ENCODE measurements at regions not wholly inside any gene's neighbourhood (a gene's known extent, or its start where the extent isn't known, plus 50 kb on each side); places are given as distances from the start of the nearest gene placed in this dataset.
"Not testable (repeated sequence)": the region's sequence is repeated elsewhere in the genome, so short reads cannot be mapped to it uniquely, and the experiment has no call there.

DNA sequence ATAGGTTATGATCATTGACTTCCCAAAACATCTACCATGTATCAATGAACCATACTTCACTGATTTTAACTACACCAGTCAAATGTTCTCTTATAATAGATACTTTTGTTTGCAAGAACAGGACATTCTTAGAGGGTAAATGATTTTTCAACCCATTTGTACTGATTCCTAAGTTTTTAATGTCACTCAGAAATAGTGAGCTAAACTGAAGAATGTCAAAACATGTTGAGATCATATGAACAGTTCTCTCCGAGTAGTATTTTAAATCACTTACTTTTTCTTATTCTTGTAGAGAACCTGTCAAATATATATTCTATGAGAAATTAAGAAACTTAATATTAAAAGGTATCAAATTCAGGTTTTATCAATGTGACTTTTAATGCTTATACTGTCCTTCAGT is 1362.9 kb upstream of the SLC39A10 start:
- DNase-seq (ENCODE audit: low spot score) = no peak
- TF ChIP-seq, protein P1, sequence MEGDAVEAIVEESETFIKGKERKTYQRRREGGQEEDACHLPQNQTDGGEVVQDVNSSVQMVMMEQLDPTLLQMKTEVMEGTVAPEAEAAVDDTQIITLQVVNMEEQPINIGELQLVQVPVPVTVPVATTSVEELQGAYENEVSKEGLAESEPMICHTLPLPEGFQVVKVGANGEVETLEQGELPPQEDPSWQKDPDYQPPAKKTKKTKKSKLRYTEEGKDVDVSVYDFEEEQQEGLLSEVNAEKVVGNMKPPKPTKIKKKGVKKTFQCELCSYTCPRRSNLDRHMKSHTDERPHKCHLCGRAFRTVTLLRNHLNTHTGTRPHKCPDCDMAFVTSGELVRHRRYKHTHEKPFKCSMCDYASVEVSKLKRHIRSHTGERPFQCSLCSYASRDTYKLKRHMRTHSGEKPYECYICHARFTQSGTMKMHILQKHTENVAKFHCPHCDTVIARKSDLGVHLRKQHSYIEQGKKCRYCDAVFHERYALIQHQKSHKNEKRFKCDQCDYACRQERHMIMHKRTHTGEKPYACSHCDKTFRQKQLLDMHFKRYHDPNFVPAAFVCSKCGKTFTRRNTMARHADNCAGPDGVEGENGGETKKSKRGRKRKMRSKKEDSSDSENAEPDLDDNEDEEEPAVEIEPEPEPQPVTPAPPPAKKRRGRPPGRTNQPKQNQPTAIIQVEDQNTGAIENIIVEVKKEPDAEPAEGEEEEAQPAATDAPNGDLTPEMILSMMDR (IDR thresholded peaks at IDR 0.05; ENCODE audit: extremely low read depth, missing control alignments) = no peak

DNA sequence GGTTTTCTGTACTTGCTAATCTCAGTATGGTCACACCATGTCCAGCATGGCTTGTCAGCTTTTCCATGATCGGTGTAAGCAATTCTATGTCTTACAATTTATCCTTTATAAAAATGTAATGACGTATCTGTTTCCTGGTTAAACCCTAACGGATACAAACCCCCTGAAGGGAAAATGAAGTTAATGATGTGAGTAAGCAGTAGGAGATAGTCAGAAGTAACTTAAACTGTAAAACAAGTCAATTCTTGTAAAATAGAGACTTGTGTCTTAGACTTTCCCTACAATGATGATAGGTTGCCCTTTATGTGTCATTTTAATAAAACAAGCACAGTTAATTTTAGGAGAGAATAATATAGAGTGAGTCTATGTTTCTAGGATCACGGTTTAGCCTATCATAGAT is 1365.9 kb upstream of the SLC39A10 start:
- TF ChIP-seq, protein P1 (IDR thresholded peaks at IDR 0.05; ENCODE audit: extremely low read depth, missing control alignments) = no peak
- DNase-seq (ENCODE audit: low spot score) = no peak

DNA sequence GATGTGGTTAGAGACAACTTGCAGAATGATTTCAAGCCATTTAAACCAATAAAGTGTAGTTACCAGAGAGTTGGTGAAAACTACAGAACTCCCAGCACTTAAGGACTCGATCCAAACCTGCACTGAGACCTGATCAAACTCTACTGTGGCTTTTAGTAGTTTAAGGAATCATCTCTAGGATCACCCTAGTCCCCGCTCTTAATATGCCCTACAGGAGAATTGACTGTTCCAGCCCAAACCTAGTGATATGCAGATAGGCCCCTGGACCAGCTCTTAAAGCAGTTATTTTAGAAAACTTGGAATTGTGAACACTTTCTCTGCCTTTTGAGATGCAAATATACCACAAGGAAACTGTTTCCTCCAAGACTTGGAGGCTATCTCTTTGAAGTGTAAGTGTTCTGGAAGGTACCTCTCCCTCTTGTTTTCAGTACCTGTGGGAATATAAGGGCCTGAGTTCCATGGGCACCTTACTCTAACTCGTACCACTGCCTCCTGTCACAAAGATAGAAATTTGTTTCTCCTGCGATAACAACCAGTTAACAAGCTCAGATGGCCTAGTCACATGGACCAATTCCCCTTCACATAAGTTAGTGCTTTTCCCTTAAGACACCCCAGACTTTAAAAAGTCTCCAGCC is 1367.2 kb upstream of the SLC39A10 start:
- no peak for DNase-seq (ENCODE audit: low spot score)
- TF ChIP-seq, protein P1 (IDR thresholded peaks at IDR 0.05; ENCODE audit: extremely low read depth, missing control alignments) = no peak

DNA sequence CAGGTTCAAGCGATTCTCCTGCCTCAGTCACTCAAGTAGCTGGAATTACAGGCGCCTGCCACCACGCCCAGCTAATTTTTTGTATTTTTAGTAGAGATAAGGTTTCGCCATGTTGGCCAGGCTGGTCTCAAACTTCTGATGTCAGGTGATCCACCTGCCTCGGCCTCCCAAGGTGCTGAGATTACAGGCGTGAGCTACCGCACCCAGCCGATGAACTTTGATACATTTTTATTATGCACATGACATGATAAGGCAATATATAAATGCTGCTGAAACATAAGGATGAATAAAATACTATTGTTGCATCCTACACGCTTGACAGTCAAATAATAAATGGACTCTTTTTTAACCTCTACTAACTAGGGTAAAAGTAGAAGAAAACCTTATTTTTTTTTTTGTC is 1380.4 kb upstream of the SLC39A10 start:
- not testable (repeated sequence) for DNase-seq (ENCODE audit: low spot score)

DNA sequence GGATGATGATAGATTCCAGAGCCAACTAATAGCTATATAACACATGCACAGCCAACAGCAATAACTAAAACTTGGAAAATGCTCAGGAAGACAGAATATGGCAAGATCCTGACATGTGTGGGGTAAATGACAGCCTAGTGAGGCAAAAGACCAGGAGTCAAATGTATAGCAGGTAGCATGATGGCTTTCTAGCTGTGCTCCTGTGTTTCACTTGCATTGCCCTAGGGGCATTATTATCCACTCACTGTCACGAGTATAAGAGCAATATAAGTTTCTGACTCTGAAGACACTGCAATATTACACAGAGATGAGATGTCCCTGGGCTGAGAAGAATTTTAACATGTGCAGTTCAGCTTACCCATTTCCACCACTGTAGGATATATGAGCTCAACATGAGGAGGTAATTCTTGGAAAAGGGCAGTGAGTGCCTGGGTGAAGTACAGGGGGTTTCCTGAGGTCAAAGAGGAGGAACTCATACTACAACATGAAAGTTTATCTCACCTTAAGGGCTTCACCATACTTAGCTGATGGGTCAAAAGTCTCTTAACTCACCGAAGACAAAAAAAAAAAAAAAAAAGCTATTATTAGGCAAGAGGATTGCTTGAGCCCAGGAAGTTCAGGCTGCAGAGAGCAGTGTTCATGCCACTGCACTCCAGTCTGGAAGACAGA is 1385.6 kb upstream of the SLC39A10 start:
- DNase-seq (ENCODE audit: low spot score) = no peak

DNA sequence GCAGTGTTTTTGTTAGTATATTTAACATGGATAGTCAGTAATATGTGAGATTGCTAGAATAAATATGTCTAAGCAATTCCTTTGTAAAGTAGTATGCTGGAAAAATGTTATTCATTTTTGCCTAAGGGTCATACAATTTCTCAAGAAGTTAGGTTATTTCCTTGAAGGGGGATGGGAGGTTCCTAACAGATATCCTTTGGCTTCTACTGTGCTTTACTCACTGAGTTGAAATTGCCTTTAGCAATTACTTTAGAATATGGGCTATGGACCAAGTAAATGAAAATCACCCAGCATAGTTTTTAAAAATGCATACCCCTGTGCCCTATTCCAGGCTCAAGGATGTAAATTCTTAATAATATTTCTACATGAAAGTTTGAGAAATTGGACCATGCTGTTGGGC is 1386.4 kb upstream of the SLC39A10 start:
- TF ChIP-seq, protein P1 (IDR thresholded peaks at IDR 0.05; ENCODE audit: extremely low read depth, missing control alignments) = no peak
- no peak for DNase-seq (ENCODE audit: low spot score)

More for the DNA sequence above, 1385.6 kb upstream of the SLC39A10 start:
- TF ChIP-seq, protein P1 (IDR thresholded peaks at IDR 0.05; ENCODE audit: extremely low read depth, missing control alignments) = no peak

DNA sequence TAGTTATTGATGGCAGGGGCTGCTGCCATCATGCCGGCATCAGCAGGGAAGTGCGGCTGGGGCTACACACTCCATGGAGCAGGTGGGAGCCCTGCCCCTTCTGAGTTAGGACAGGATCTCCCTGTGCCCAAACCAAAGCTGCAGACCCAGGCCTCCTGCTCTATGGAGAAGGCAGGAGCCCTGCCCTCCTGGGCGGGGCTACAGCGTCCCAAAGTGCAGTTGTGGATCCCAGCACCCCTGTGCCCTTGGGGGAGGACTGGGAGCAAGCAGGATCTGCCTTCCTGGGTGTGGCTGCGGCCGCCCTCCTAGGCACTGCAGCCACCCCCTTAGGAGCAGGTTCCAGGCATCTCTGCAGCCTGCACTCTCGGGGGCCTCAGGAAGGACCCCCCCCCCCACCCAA is 1392.4 kb upstream of the SLC39A10 start:
- DNase-seq (ENCODE audit: low spot score) = no peak
- TF ChIP-seq, protein P1 (IDR thresholded peaks at IDR 0.05; ENCODE audit: extremely low read depth, missing control alignments) = no peak

DNA sequence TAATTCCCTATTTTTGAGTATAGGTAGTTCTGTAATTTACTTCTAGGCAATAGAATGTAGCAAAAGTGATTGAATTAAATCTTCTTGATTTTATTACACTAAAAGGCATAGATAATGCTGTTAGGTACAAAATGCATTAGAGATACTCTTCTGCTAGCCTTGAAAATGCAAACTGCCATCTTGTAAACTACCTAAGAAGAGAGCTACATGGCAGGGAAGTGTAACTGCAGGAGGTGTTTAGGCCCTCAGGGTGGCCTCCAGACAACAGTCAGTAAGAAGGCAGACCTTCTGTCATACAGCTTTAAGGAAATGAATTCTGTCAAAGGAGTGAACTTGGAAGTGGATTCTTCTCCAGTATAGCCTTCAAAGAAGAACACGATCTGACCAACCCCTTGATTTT is 1396.8 kb upstream of the SLC39A10 start:
- no peak for DNase-seq (ENCODE audit: low spot score)
- TF ChIP-seq, protein P1 (IDR thresholded peaks at IDR 0.05; ENCODE audit: extremely low read depth, missing control alignments) = no peak

Data from GM20000 (cell line).